Adrenal gland (tissue), 9 donors: ENCODE measurements at regions not wholly inside any gene's neighbourhood (a gene's known extent, or its start where the extent isn't known, plus 50 kb on each side); places are given as distances from the start of the nearest gene placed in this dataset.
"Not testable (repeated sequence)": the region's sequence is repeated elsewhere in the genome, so short reads cannot be mapped to it uniquely, and the experiment has no call there.

Experiments
- DNase-seq, 7 donors: peaks; one replicate each; pipeline ENCODE4 v3.0.0-alpha.2; 2019 to 2020
- H3K27ac ChIP-seq, 5 donors: fragments of 200-600 bp; sonication (generic) in 4 of 5; 1 replicate in 3 of 5; 2 replicates in 2 of 5; pipeline versions ENCODE4 v1.5.1 to v1.8.0; 2016 to 2020; ENCODE audit warnings: mild to moderate bottlenecking in 1 of 5
- H3K27me3 ChIP-seq: fragments of 200-600 bp; 2 replicates; pipeline ENCODE4 v1.8.0; 2021
- H3K36me3 ChIP-seq, 2 donors: fragments of 200-600 bp; replicated peaks in 1 of 2; 1 replicate in 1 of 2; 2 replicates in 1 of 2; pipeline versions ENCODE4 v1.5.1 to v1.8.0; 2018 to 2022
- H3K4me1 ChIP-seq, 2 donors: fragments of 200-600 bp; replicated peaks in 1 of 2; 1 replicate in 1 of 2; 2 replicates in 1 of 2; pipeline versions ENCODE4 v1.5.1 to v1.8.0; 2018 to 2021
- H3K4me3 ChIP-seq, 4 donors: fragments of 200-600 bp; sonication (generic) in 3 of 4; one replicate each; pipeline ENCODE4 v1.5.1; 2016 to 2018
- H3K9me3 ChIP-seq, 3 donors: fragments of 200-600 bp; sonication (generic) in 1 of 3; replicated peaks in 1 of 3; 1 replicate in 2 of 3; 2 replicates in 1 of 3; pipeline versions ENCODE4 v1.5.1 to v1.8.0; 2016 to 2021
- CTCF ChIP-seq, 6 experiments: fragments of 450-650 bp in 4 of 6; fragments of 200-600 bp in 2 of 6; sonication (generic) in 1 of 6; IDR thresholded peaks; 1 replicate in 5 of 6; 2 replicates in 1 of 6; pipeline versions ENCODE4 v1.5.1 to v1.8.0; 2016 to 2021; ENCODE audit warnings: antibody characterized with exemption in 6 of 6, mild to moderate bottlenecking in 2 of 6, moderate library complexity in 1 of 6
- POLR2A ChIP-seq, 2 donors: fragments of 450-650 bp; IDR thresholded peaks; one replicate each; pipeline ENCODE4 v1.6.1; 2017; ENCODE audit warnings: antibody characterized with exemption in 2 of 2, mild to moderate bottlenecking in 2 of 2, moderate library complexity in 1 of 2
- WGBS, 4 donors: extraction: QIAGEN DNeasy Blood & Tissue Kit in 2 of 4; methylation state at CpG; one replicate each; pipeline versions ENCODE4 v1.1.5 to v1.1.7; 2013 to 2017; 5-methylcytosine and 5-hydroxymethylcytosine counted together
- intact Hi-C, 2 donors: fragments of 100-400 bp; cut with DNase I; formaldehyde crosslinking; loops; one replicate each; pipeline versions ENCODE4 v1.14.1 to v1.15.0; 2022 to 2023
- donor health status: healthy with polysubstance abuse.
- donor health status: Bipolar disorder and iron deficiency.
- donor health status: DM: yes; HTN: yes; CAD: no.
- donor health status: DM: no; HTN: no; CAD: no.
- donor health status: DM: no; HTN: no; CAD: no.

- DNase-seq, result no peak
- TF ChIP-seq POLR2A (IDR thresholded peaks at IDR 0.05) (no peak), CTCF (IDR thresholded peaks at IDR 0.05) (no peak)
Measured at GRCh38 chr3:174362556-174362955, 496.6 kb upstream of the NAALADL2 start.

GRCh38 chr3:174363256-174363655 is 495.9 kb upstream of the NAALADL2 start:
- Histone ChIP-seq H3K4me3 (no peak overlapping the region), H3K36me3 (no peaks in the 10 kb centered on the region), H3K4me1 (no peaks in the 10 kb centered on the region), H3K27ac (no peak overlapping the region), H3K9me3 (no peaks in the 10 kb centered on the region), H3K27me3 (no peaks in the 10 kb centered on the region)
- TF ChIP-seq POLR2A (IDR thresholded peaks at IDR 0.05) (no peak), CTCF (IDR thresholded peaks at IDR 0.05) (no peak)
- intact Hi-C loops, result no loop called here
- 27 to 45% (median 39%) methylated on average over 2 to 3 of the region's 3 CpGs for WGBS, 4 donors
- no peak for DNase-seq

More at GRCh38 chr3:174362556-174362955, 496.6 kb upstream of the NAALADL2 start:
- Histone ChIP-seq H3K4me3 (no peak overlapping the region), H3K36me3 (no peaks in the 10 kb centered on the region), H3K4me1 (no peaks in the 10 kb centered on the region), H3K27me3 (no peaks in the 10 kb centered on the region), H3K27ac (no peak overlapping the region), H3K9me3 (no peaks in the 10 kb centered on the region)
- intact Hi-C loops, result no loop called here
- WGBS, 4 donors, result 84 to 93% (median 88%) methylated on average over 3 of the region's 3 CpGs

GRCh38 chr3:174365796-174366195 is 493.3 kb upstream of the NAALADL2 start:
- no peak for DNase-seq
- Histone ChIP-seq H3K36me3 (no peaks in the 10 kb centered on the region), H3K27me3 (no peaks in the 10 kb centered on the region), H3K9me3 (no peaks in the 10 kb centered on the region), H3K4me1 (no peaks in the 10 kb centered on the region), H3K4me3 (no peak overlapping the region), H3K27ac (no peak overlapping the region)
- TF ChIP-seq POLR2A (IDR thresholded peaks at IDR 0.05) (no peak), CTCF (IDR thresholded peaks at IDR 0.05) (no peak)
- intact Hi-C loops, result no loop called here
- 89 to 100% (median 91%) methylated on average over 1 of the region's 1 CpG for WGBS, 4 donors

GRCh38 chr3:174366904-174367303 is 492.2 kb upstream of the NAALADL2 start:
- intact Hi-C loops, result not testable (repeated sequence)

GRCh38 chr3:174376346-174376745 is 482.8 kb upstream of the NAALADL2 start:
- Histone ChIP-seq H3K27ac (no peak overlapping the region), H3K4me3 (no peak overlapping the region), H3K4me1 (no peaks in the 10 kb centered on the region), H3K36me3 (no peaks in the 10 kb centered on the region), H3K27me3 (no peaks in the 10 kb centered on the region), H3K9me3 (no peaks in the 10 kb centered on the region)
- TF ChIP-seq CTCF (IDR thresholded peaks at IDR 0.05) (no peak), POLR2A (IDR thresholded peaks at IDR 0.05) (no peak)
- intact Hi-C loops, result no loop called here
- no peak for DNase-seq

More at GRCh38 chr3:174366904-174367303, 492.2 kb upstream of the NAALADL2 start:
- DNase-seq, H3K27ac ChIP-seq, H3K4me1 ChIP-seq, H3K27me3 ChIP-seq, H3K36me3 ChIP-seq, H3K4me3 ChIP-seq, H3K9me3 ChIP-seq: not testable (repeated sequence)
- 73 to 91% (median 78%) methylated on average over 5 of the region's 5 CpGs for WGBS, 4 donors
